H1 (cell line): ENCODE measurements at regions not wholly inside any gene's neighbourhood (a gene's known extent, or its start where the extent isn't known, plus 50 kb on each side); places are given as distances from the start of the nearest gene placed in this dataset.

ENCODE experiments used
- CTCF ChIA-PET: fragments of 300-600 bp; sonication (Branson Sonifier 250); formaldehyde crosslinking; loops from one replicate; lab custom pipeline; 2021; ENCODE audit not compliant: partially characterized antibody; lab: Charles Lee
- POLR2A ChIA-PET: fragments of 300-600 bp; sonication (Branson Sonifier 250); formaldehyde crosslinking; loops from one replicate; lab custom pipeline; 2021; ENCODE audit warnings: inconsistent platforms; ENCODE audit not compliant: partially characterized antibody; lab: Charles Lee
- DNase-seq, 2 experiments: peaks; one replicate each; pipeline versions ENCODE4 v3.0.0 to v3.0.0-alpha.2; 2010 to 2022; ENCODE audit warnings: low spot score in 2 of 2, low read depth in 1 of 2, mixed read lengths in 1 of 2
- FAIRE-seq: peaks from 2 replicates; lab custom pipeline; 2011; peaks lifted over from hg19 to GRCh38; lab: Jason Lieb, UNC
- H2AFZ ChIP-seq: 2 replicates; pipeline ENCODE4 v1.8.1; 2012; ENCODE audit warnings: low read length, inconsistent platforms
- H2AK5ac ChIP-seq: 2 replicates; pipeline ENCODE4 v1.6.1; 2013; ENCODE audit warnings: low read depth, low read length
- H2BK120ac ChIP-seq: replicated peaks from 2 replicates; pipeline ENCODE3; 2013; ENCODE audit warnings: low read depth, low read length, inconsistent platforms
- H2BK12ac ChIP-seq: 2 replicates; pipeline ENCODE4 v1.6.1; 2013; ENCODE audit warnings: low read depth, low read length
- H2BK15ac ChIP-seq: 2 replicates; pipeline ENCODE4 v1.6.1; 2013; ENCODE audit warnings: low read length
- H2BK20ac ChIP-seq: 2 replicates; pipeline ENCODE4 v1.6.1; 2013; ENCODE audit warnings: low read length
- H2BK5ac ChIP-seq: 2 replicates; pipeline ENCODE4 v1.6.1; 2013; ENCODE audit warnings: low read depth, low read length
- H3K14ac ChIP-seq: 2 replicates; pipeline ENCODE4 v1.6.1; 2013; ENCODE audit warnings: inconsistent platforms; ENCODE audit not compliant: insufficient read length
- H3K18ac ChIP-seq: 2 replicates; pipeline ENCODE4 v1.6.1; 2013; ENCODE audit warnings: low read length; ENCODE audit errors: extremely low read depth
- H3K23ac ChIP-seq: 2 replicates; pipeline ENCODE4 v1.6.1; 2013; ENCODE audit warnings: inconsistent platforms; ENCODE audit not compliant: insufficient read length
- H3K23me2 ChIP-seq: 2 replicates; pipeline ENCODE4 v1.6.1; 2013; ENCODE audit warnings: low read depth, low read length
- H3K27ac ChIP-seq: 2 replicates; pipeline ENCODE4 v1.6.1; 2011; ENCODE audit warnings: low read depth, low read length, inconsistent platforms
- H3K27me3 ChIP-seq, 4 experiments: replicated peaks in 1 of 4; 1 replicate in 1 of 4; 2 replicates in 3 of 4; pipeline versions ENCODE4 v1.6.1 to v1.8.1; 2011 to 2013; ENCODE audit warnings: low read length in 3 of 4, mild to moderate bottlenecking in 3 of 4, inconsistent platforms in 2 of 4, mixed read lengths in 2 of 4, moderate library complexity in 1 of 4; ENCODE audit not compliant: control insufficient read depth in 3 of 4, insufficient read depth in 3 of 4; ENCODE audit errors: extremely low read depth in 1 of 4
- H3K36me3 ChIP-seq, 4 experiments: 2 replicates each; pipeline versions ENCODE4 v1.6.1 to v1.8.1; 2011 to 2013; ENCODE audit warnings: mild to moderate bottlenecking in 4 of 4, low read length in 3 of 4, moderate library complexity in 2 of 4, control low read depth in 1 of 4, inconsistent platforms in 1 of 4; ENCODE audit not compliant: insufficient read depth in 4 of 4, control insufficient read depth in 2 of 4
- H3K4ac ChIP-seq: replicated peaks from 2 replicates; pipeline ENCODE3; 2013; ENCODE audit warnings: low read length, low read depth, mixed read lengths, inconsistent platforms; ENCODE audit not compliant: insufficient read length
- H3K4me1 ChIP-seq, 4 experiments: replicated peaks in 1 of 4; 1 replicate in 1 of 4; 2 replicates in 3 of 4; pipeline versions ENCODE4 v1.6.1 to v1.8.1; 2011 to 2013; ENCODE audit warnings: low read length in 3 of 4, inconsistent platforms in 2 of 4, mixed read lengths in 1 of 4; ENCODE audit not compliant: insufficient read depth in 4 of 4, control insufficient read depth in 3 of 4
- H3K4me2 ChIP-seq, 2 experiments: 2 replicates each; pipeline versions ENCODE4 v1.6.1 to v1.8.1; 2011 to 2013; ENCODE audit warnings: low read depth in 2 of 2, low read length in 2 of 2, control low read depth in 1 of 2, inconsistent platforms in 1 of 2, mild to moderate bottlenecking in 1 of 2; ENCODE audit not compliant: insufficient read depth in 1 of 2
- H3K4me3 ChIP-seq, 4 experiments: fragments of 200-600, 300-600 bp in 1 of 4; sonication (generic), shearing (Covaris generic), sonication (Bioruptor Twin) in 1 of 4; 2 replicates each; pipeline versions ENCODE4 v1.5.1 to v1.8.1; 2011 to 2016; ENCODE audit warnings: low read length in 4 of 4, low read depth in 3 of 4, control low read depth in 2 of 4, inconsistent platforms in 2 of 4, mild to moderate bottlenecking in 2 of 4, mixed read lengths in 1 of 4, moderate library complexity in 1 of 4; ENCODE audit not compliant: insufficient read depth in 2 of 4; ENCODE audit errors: extremely low read depth in 1 of 4
- H3K56ac ChIP-seq: replicated peaks from 2 replicates; pipeline ENCODE3; 2013; ENCODE audit warnings: low read depth, mild to moderate bottlenecking, mixed read lengths, low read length, inconsistent platforms; ENCODE audit not compliant: insufficient read length
- H3K79me1 ChIP-seq: 2 replicates; pipeline ENCODE4 v1.6.1; 2013; ENCODE audit warnings: low read depth, low read length, control low read depth
- H3K79me2 ChIP-seq, 2 experiments: 2 replicates each; pipeline versions ENCODE4 v1.6.1 to v1.8.1; 2012 to 2013; ENCODE audit warnings: low read length in 2 of 2, mild to moderate bottlenecking in 2 of 2, inconsistent platforms in 1 of 2; ENCODE audit not compliant: insufficient read depth in 2 of 2, control insufficient read depth in 1 of 2
- H3K9ac ChIP-seq, 4 experiments: replicated peaks in 1 of 4; 1 replicate in 1 of 4; 2 replicates in 3 of 4; pipeline versions ENCODE4 v1.6.1 to v1.8.1; 2011 to 2013; ENCODE audit warnings: low read depth in 3 of 4, low read length in 3 of 4, control low read depth in 2 of 4, mild to moderate bottlenecking in 2 of 4, moderate library complexity in 2 of 4, inconsistent platforms in 1 of 4; ENCODE audit errors: extremely low read depth in 1 of 4
- H3K9me3 ChIP-seq, 2 experiments: 2 replicates each; pipeline versions ENCODE4 v1.6.1 to v1.8.1; 2012 to 2013; ENCODE audit warnings: mild to moderate bottlenecking in 2 of 2, moderate library complexity in 2 of 2, control low read depth in 1 of 2, inconsistent platforms in 1 of 2, low read depth in 1 of 2, low read length in 1 of 2, mixed read lengths in 1 of 2; ENCODE audit not compliant: insufficient read depth in 2 of 2
- H4K20me1 ChIP-seq, 2 experiments: replicated peaks in 1 of 2; 2 replicates each; pipeline versions ENCODE3 to v1.8.1; 2011 to 2013; ENCODE audit warnings: inconsistent platforms in 2 of 2, low read length in 2 of 2, mild to moderate bottlenecking in 1 of 2; ENCODE audit not compliant: insufficient read depth in 2 of 2, control insufficient read depth in 1 of 2
- H4K5ac ChIP-seq: 2 replicates; pipeline ENCODE4 v1.6.1; 2013; ENCODE audit warnings: low read length, low read depth, mixed read lengths, inconsistent platforms; ENCODE audit not compliant: insufficient read length
- H4K8ac ChIP-seq: 2 replicates; pipeline ENCODE4 v1.8.0; 2013; ENCODE audit warnings: mild to moderate bottlenecking, moderate library complexity, low read length, inconsistent platforms; ENCODE audit not compliant: insufficient read depth; ENCODE audit errors: extremely low read depth
- H4K91ac ChIP-seq: replicated peaks from 2 replicates; pipeline ENCODE3; 2013; ENCODE audit warnings: low read length, mixed read lengths, inconsistent platforms; ENCODE audit not compliant: insufficient read length
- CHD2 ChIP-seq: IDR thresholded peaks from 2 replicates; pipeline ENCODE4 v1.6.1; 2012; ENCODE audit warnings: low read length, improper control_type of control experiment
- E2F6 ChIP-seq: IDR thresholded peaks from 2 replicates; pipeline ENCODE4 v1.6.1; 2012; ENCODE audit warnings: inconsistent platforms
- HDAC2 ChIP-seq, 2 experiments: fragments of 300-600 bp in 1 of 2; sonication (generic) in 1 of 2; IDR thresholded peaks; 2 replicates each; pipeline ENCODE4 v1.6.1; 2011 to 2012; ENCODE audit warnings: low read depth in 2 of 2, low read length in 2 of 2, mild to moderate bottlenecking in 2 of 2, moderate library complexity in 2 of 2, borderline replicate concordance in 1 of 2, inconsistent platforms in 1 of 2
- JUND ChIP-seq: IDR thresholded peaks from 2 replicates; pipeline ENCODE4 v1.6.1; 2011; ENCODE audit warnings: mild to moderate bottlenecking, improper control_type of control experiment, low read length
- KDM4A ChIP-seq: IDR thresholded peaks from one replicate; pipeline ENCODE4 v1.7.1; 2012; ENCODE audit warnings: low read depth, mild to moderate bottlenecking, moderate library complexity, low read length, inconsistent platforms; ENCODE audit not compliant: severe bottlenecking
- POLR2AphosphoS5 ChIP-seq: IDR thresholded peaks from 2 replicates; pipeline ENCODE4 v1.6.1; 2011; ENCODE audit warnings: low read depth, low read length
- SIN3A ChIP-seq, 2 experiments: IDR thresholded peaks in 1 of 2; conservative IDR thresholded peaks in 1 of 2; 2 replicates each; pipeline ENCODE4 v1.6.1; 2011 to 2012; ENCODE audit warnings: low read length in 2 of 2, improper control_type of control experiment in 1 of 2, low read depth in 1 of 2, mild to moderate bottlenecking in 1 of 2
- SIRT6 ChIP-seq: IDR thresholded peaks from one replicate; pipeline ENCODE4 v1.7.1; 2012; ENCODE audit warnings: low read length, inconsistent platforms
- SIX5 ChIP-seq: IDR thresholded peaks from 2 replicates; pipeline ENCODE4 v1.6.1; 2011; ENCODE audit warnings: mild to moderate bottlenecking, low read depth, low read length
- SRF ChIP-seq: IDR thresholded peaks from 2 replicates; pipeline ENCODE4 v1.6.1; 2011; ENCODE audit warnings: mild to moderate bottlenecking, low read depth, low read length, moderate library complexity
- TEAD4 ChIP-seq: IDR thresholded peaks from 2 replicates; pipeline ENCODE4 v1.6.1; 2012; ENCODE audit warnings: low read depth, low read length, inconsistent platforms, mixed read lengths
- WGBS, 2 experiments: shearing (Covaris generic) in 1 of 2; methylation state at CpG; one replicate each; pipeline versions ENCODE4 v1.1.6 to v1.1.7; 2013 to 2015; ENCODE audit warnings: low lambda C conversion rate in 2 of 2, mixed read lengths in 2 of 2, inconsistent platforms in 1 of 2, low coverage in 1 of 2, missing lambda C conversion rate in 1 of 2; ENCODE audit not compliant: insufficient replicate concordance in 2 of 2, insufficient coverage in 1 of 2, insufficient read length in 1 of 2; ENCODE audit errors: extremely low coverage in 1 of 2, missing lambda C conversion rate in 1 of 2; 5-methylcytosine and 5-hydroxymethylcytosine counted together
- TF ChIP-seq, protein P1 (sequence below): IDR thresholded peaks from 2 replicates; pipeline ENCODE4 v1.6.1; 2012; ENCODE audit warnings: inconsistent platforms

DNA sequence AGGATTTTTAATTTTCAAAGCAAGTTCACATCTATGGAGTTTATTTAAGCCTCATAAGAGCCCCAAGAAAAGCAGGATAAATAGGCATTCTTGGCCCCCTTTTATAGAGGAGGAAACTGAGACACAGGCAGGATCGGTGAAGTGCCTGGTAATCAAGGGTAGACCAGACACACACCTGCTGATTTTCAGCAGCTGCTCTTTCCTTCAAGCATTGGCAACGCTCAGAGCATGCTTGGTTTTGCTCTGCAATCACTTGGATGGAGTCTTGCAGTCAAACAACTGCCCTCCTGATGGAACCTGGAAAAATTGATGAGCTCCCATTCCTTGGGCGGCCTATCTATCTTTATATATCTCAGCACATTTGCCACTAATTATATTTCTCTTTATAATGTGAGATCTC, 478.9 kb upstream of the CAMK1G start:
- no peaks in the 10 kb centered on the region for H3K79me2 ChIP-seq
- no peak for TF ChIP-seq POLR2AphosphoS5
- no peak for TF ChIP-seq CHD2
- TF ChIP-seq SIX5 = no peak
- TF ChIP-seq SIN3A (conservative IDR thresholded peaks at IDR 0.05 in 1 of 2, IDR thresholded peaks at IDR 0.05 in 1 of 2; ENCODE audit: low read depth in 1 of 2, low read length in 2 of 2) = no peak
- TF ChIP-seq HDAC2 (IDR thresholded peaks at IDR 0.05; ENCODE audit: borderline replicate concordance in 1 of 2, low read depth in 2 of 2, low read length in 2 of 2) = no peak
- no peak for TF ChIP-seq TEAD4
- no peak for TF ChIP-seq E2F6
- no peak for TF ChIP-seq KDM4A
- TF ChIP-seq JUND = no peak
- no peak for TF ChIP-seq SIRT6
- TF ChIP-seq, protein P1, sequence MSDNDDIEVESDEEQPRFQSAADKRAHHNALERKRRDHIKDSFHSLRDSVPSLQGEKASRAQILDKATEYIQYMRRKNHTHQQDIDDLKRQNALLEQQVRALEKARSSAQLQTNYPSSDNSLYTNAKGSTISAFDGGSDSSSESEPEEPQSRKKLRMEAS = no peak
- no peak for TF ChIP-seq SRF
- H2BK120ac ChIP-seq = no peak overlapping the region
- no peak overlapping the region for H4K91ac ChIP-seq
- no peak overlapping the region for H3K27ac ChIP-seq
- no peak overlapping the region for H2AFZ ChIP-seq
- H4K5ac ChIP-seq = no peak overlapping the region
- no peaks in the 10 kb centered on the region for H3K23me2 ChIP-seq
- WGBS, 2 experiments = 83% methylated on average over 3 of the region's 3 CpGs; no CpG with 5 or more reads in 1 of the 2 experiments
- H3K79me1 ChIP-seq = no peaks in the 10 kb centered on the region
- CTCF ChIA-PET = interaction anchor here (3.0 kb wide), 1 partner anchor 86 kb away, joined by 12 read pairs; no protein-coding TSS in a partner anchor
- H3K56ac ChIP-seq = no peak overlapping the region
- H3K4me1 ChIP-seq = peaks cover 2 to 11% (median 8%) of the 10 kb centered on the region in 4 experiments; a peak in 6 of 7 replicates
- H2BK5ac ChIP-seq = no peak overlapping the region
- no peaks in the 10 kb centered on the region for H3K36me3 ChIP-seq
- H3K4me2 ChIP-seq = no peak overlapping the region
- no peak overlapping the region for H3K4me3 ChIP-seq
- no peak overlapping the region for H2BK15ac ChIP-seq
- H2AK5ac ChIP-seq = no peak overlapping the region
- H3K9ac ChIP-seq = no peak overlapping the region
- H3K23ac ChIP-seq = no peak overlapping the region
- DNase-seq (no peak), FAIRE-seq (no peak)
- H2BK12ac ChIP-seq = no peak overlapping the region
- no peaks in the 10 kb centered on the region for H3K9me3 ChIP-seq
- H4K20me1 ChIP-seq = no peaks in the 10 kb centered on the region
- no peak overlapping the region for H2BK20ac ChIP-seq
- no peak overlapping the region for H4K8ac ChIP-seq
- H3K18ac ChIP-seq = no peak overlapping the region
- no peak overlapping the region for H3K14ac ChIP-seq
- no peaks in the 10 kb centered on the region for H3K27me3 ChIP-seq
- H3K4ac ChIP-seq = no peak overlapping the region
- POLR2A ChIA-PET = no interaction called here
